HepG2 (cell line): ENCODE measurements at regions not wholly inside any gene's neighbourhood (a gene's known extent, or its start where the extent isn't known, plus 50 kb on each side); places are given as distances from the start of the nearest gene placed in this dataset.

Experiments
- ATAC-seq: fragments of 200-7000 bp; cut with Tn5 transposase; 3 replicates; pipeline ENCODE4 v1.9.1; 2020; ENCODE audit warnings: mild to moderate bottlenecking, moderate library complexity
- BruUV-seq: library from RNA; stranded (reverse); fragments of 400-500 nt; replicated peaks from 2 replicates; lab custom pipeline; 2021; lab: Mats Ljungman, UMichigan
- CTCF ChIA-PET: fragments of 300-600 bp; formaldehyde crosslinking; extraction: SDS; loops from one replicate; lab custom pipeline; 2021; ENCODE audit warnings: low total read pairs, inconsistent platforms, low intra/inter-chr PET ratio; lab: Yijun Ruan, JAX
- POLR2A ChIA-PET: fragments of 350-600 bp; sonication (Branson Sonifier 250); formaldehyde crosslinking; loops from one replicate; lab custom pipeline; 2020; ENCODE audit warnings: antibody characterized with exemption, inconsistent platforms; lab: Yijun Ruan, JAX
- DNase-seq: peaks from one replicate; pipeline ENCODE4 v3.0.0-alpha.2; 2015; ENCODE audit warnings: low spot score
- FAIRE-seq: peaks from 3 replicates; lab custom pipeline; 2011; peaks lifted over from hg19 to GRCh38; lab: Jason Lieb, UNC
- H2AFZ ChIP-seq: one replicate; pipeline ENCODE4 v1.6.1; 2011; ENCODE audit warnings: low read length, inconsistent platforms
- H3K27ac ChIP-seq: fragments of 300-600 bp; 3 replicates; pipeline ENCODE4 v1.8.0; 2011; ENCODE audit warnings: mixed run types, mild to moderate bottlenecking, mixed read lengths, low read length, inconsistent platforms; ENCODE audit not compliant: insufficient read depth; ENCODE audit errors: extremely low read length
- H3K27me3 ChIP-seq, 2 experiments: fragments of 200-600 bp in 1 of 2; 2 replicates in 1 of 2; 3 replicates in 1 of 2; pipeline versions ENCODE4 v1.6.0 to v1.8.0; 2011; ENCODE audit warnings: low read length in 2 of 2, mild to moderate bottlenecking in 2 of 2, moderate library complexity in 2 of 2, inconsistent platforms in 1 of 2; ENCODE audit not compliant: insufficient read depth in 2 of 2, control insufficient read depth in 1 of 2
- H3K36me3 ChIP-seq, 2 experiments: fragments of 200-600 bp in 1 of 2; replicated peaks in 1 of 2; 2 replicates in 1 of 2; 3 replicates in 1 of 2; pipeline versions ENCODE4 v1.5.1 to v1.8.0; 2011; ENCODE audit warnings: low read length in 2 of 2, inconsistent platforms in 1 of 2; ENCODE audit not compliant: insufficient read depth in 2 of 2, control insufficient read depth in 1 of 2
- H3K4me1 ChIP-seq: 2 replicates; pipeline ENCODE4 v1.5.1; 2012; ENCODE audit warnings: low read length, inconsistent platforms; ENCODE audit not compliant: insufficient read depth
- H3K4me2 ChIP-seq: 2 replicates; pipeline ENCODE4 v1.6.0; 2011; ENCODE audit warnings: low read depth, low read length, inconsistent platforms
- H3K4me3 ChIP-seq, 3 experiments: fragments of 200-600 bp in 1 of 3; sonication (generic), shearing (Covaris generic) in 1 of 3; replicated peaks in 1 of 3; 2 replicates each; pipeline ENCODE4 v1.5.1; 2011 to 2016; ENCODE audit warnings: low read length in 3 of 3, inconsistent platforms in 2 of 3, low read depth in 2 of 3, mild to moderate bottlenecking in 2 of 3, control low read depth in 1 of 3, mixed read lengths in 1 of 3; ENCODE audit not compliant: insufficient read depth in 1 of 3
- H3K79me2 ChIP-seq: one replicate; pipeline ENCODE4 v1.6.1; 2011; ENCODE audit warnings: low read length, inconsistent platforms; ENCODE audit not compliant: insufficient read depth
- H3K9ac ChIP-seq: 2 replicates; pipeline ENCODE4 v1.6.0; 2011; ENCODE audit warnings: mild to moderate bottlenecking, low read depth, low read length, inconsistent platforms; ENCODE audit not compliant: insufficient read depth
- H3K9me3 ChIP-seq: 2 replicates; pipeline ENCODE4 v1.5.1; 2012; ENCODE audit warnings: mild to moderate bottlenecking, low read length
- H4K20me1 ChIP-seq: 2 replicates; pipeline ENCODE4 v1.6.0; 2011; ENCODE audit warnings: inconsistent platforms, mild to moderate bottlenecking, low read length, moderate library complexity; ENCODE audit not compliant: insufficient read depth
- FOXA1 ChIP-seq, 2 experiments: fragments of 450-650 bp in 1 of 2; sonication (generic) in 1 of 2; formaldehyde crosslinking in 1 of 2; IDR thresholded peaks; 2 replicates each; pipeline versions ENCODE4 v1.4.0 to v1.6.1; 2016 to 2020; ENCODE audit warnings: missing genetic modification reagents in 1 of 2
- FOXA3 ChIP-seq: IDR thresholded peaks from 2 replicates; pipeline ENCODE4 v1.6.1; 2016; ENCODE audit warnings: missing genetic modification reagents, missing compliant biosample characterization
- HNF4A ChIP-seq: sonication (generic); formaldehyde crosslinking; IDR thresholded peaks from 2 replicates; pipeline ENCODE4 v1.4.0; 2020; ENCODE audit warnings: missing genetic modification reagents
- HNRNPL ChIP-seq: fragments of 200-400 bp; formaldehyde crosslinking; IDR thresholded peaks from 2 replicates; pipeline ENCODE4 v1.6.1; 2017; ENCODE audit warnings: mild to moderate bottlenecking, low read depth, low read length
- NR2F6 ChIP-seq, 2 experiments: IDR thresholded peaks; 2 replicates each; pipeline ENCODE4 v1.6.1; 2016; ENCODE audit warnings: antibody characterized with exemption in 1 of 2, mild to moderate bottlenecking in 1 of 2
- PHF20 ChIP-seq: sonication (generic); formaldehyde crosslinking; IDR thresholded peaks from 2 replicates; pipeline ENCODE4 v1.5.0; 2020; ENCODE audit warnings: mild to moderate bottlenecking, missing genetic modification reagents
- RARA ChIP-seq: IDR thresholded peaks from 2 replicates; pipeline ENCODE4 v1.6.1; 2016; ENCODE audit warnings: missing genetic modification reagents, missing compliant biosample characterization
- USF2 ChIP-seq, 2 experiments: sonication (generic) in 1 of 2; formaldehyde crosslinking in 1 of 2; IDR thresholded peaks; 2 replicates each; pipeline versions ENCODE4 v1.5.1 to v1.6.1; 2011 to 2020; ENCODE audit warnings: borderline replicate concordance in 1 of 2, low read depth in 1 of 2, low read length in 1 of 2, mild to moderate bottlenecking in 1 of 2, missing genetic modification reagents in 1 of 2, moderate library complexity in 1 of 2
- WGBS: methylation state at CpG from one replicate; pipeline ENCODE4 v1.1.6; 2017; ENCODE audit warnings: low lambda C conversion rate; 5-methylcytosine and 5-hydroxymethylcytosine counted together
- in situ Hi-C: cut with HindIII; loops from 2 replicates; pipeline ENCODE4 v1.10.0; 2017; ENCODE audit warnings: low pct_unique_long_range_greater_than_20kb; ENCODE audit not compliant: extremely low pct_ligation_motif_present
- intact Hi-C: fragments of 100-400 bp; cut with micrococcal nuclease; formaldehyde crosslinking; loops from one replicate; pipeline ENCODE4 v1.10.0; 2022; ENCODE audit not compliant: unreplicated experiment

DNA sequence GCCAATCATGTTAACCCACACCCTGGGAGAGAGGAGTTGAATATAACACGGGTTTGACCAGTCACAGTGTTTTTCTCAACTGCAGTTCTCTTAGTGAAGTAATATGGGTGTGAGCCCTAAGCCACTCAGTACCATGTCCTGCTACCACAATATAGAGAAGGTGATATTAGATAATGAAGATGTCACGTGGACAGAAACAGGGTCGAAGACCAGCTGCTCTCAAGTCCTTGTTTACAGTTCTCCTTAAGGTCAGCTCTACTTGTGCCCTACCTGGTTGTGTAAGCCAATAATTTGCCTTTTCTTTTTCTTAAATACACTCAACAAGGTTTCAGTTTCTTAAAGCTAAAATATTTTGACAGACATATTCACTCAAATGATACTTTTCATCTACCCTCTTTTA is 128.3 kb upstream of the POT1 start:
- no peak for FAIRE-seq
- in situ Hi-C loops: loop anchor here (5.0 kb wide), 1 partner anchor 614 kb away; no protein-coding TSS in a partner anchor

More for the DNA sequence above, 128.3 kb upstream of the POT1 start:
- DNase-seq: peak; percentile 13
- ChIA-PET CTCF (no interaction called here), POLR2A (no interaction called here)
- no peak overlapping the region for H3K4me3 ChIP-seq
- WGBS: 5% methylated on average over 3 of the region's 3 CpGs
- peaks cover 6% of the 10 kb centered on the region; the same call in 1 of the 2 replicates for H3K4me1 ChIP-seq
- H3K9ac ChIP-seq: no peak overlapping the region
- peak; percentile 75 for ATAC-seq
- no peaks in the 10 kb centered on the region for H3K36me3 ChIP-seq
- intact Hi-C loops: no loop called here
- no peak overlapping the region for H2AFZ ChIP-seq
- H3K4me2 ChIP-seq: peak overlapping the region; percentile 12; the same call in 1 of the 2 replicates
- TF ChIP-seq HNF4A (CRISPR knock-in tag): peak; percentile 44
- TF ChIP-seq HNRNPL: no peak
- 0 out of 2 replicates have a peak, but pooled peaks have one; percentile 30 for TF ChIP-seq NR2F6 (IDR thresholded peaks at IDR 0.05)
- no peak for TF ChIP-seq NR2F6 (CRISPR knock-in tag; IDR thresholded peaks at IDR 0.05)
- TF ChIP-seq USF2 (IDR thresholded peaks at IDR 0.05; ENCODE audit: low read depth, low read length): 0 out of 2 replicates have a peak, but pooled peaks have one; percentile 5
- TF ChIP-seq USF2 (CRISPR knock-in tag; IDR thresholded peaks at IDR 0.05; ENCODE audit: borderline replicate concordance): peak; percentile 57; the same call in 1 of the 2 replicates
- TF ChIP-seq PHF20 (CRISPR knock-in tag): no peak
- peak; percentile 25; the same call in 1 of the 2 replicates for TF ChIP-seq RARA (CRISPR knock-in tag)
- TF ChIP-seq FOXA1 (IDR thresholded peaks at IDR 0.05): no peak
- TF ChIP-seq FOXA1 (CRISPR knock-in tag; IDR thresholded peaks at IDR 0.05): 0 out of 2 replicates have a peak, but pooled peaks have one; percentile 24
- peak; percentile 34; the same call in 1 of the 2 replicates for TF ChIP-seq FOXA3 (CRISPR knock-in tag)
- H4K20me1 ChIP-seq: no peaks in the 10 kb centered on the region
- no peaks in the 10 kb centered on the region for H3K79me2 ChIP-seq
- H3K27me3 ChIP-seq: no peaks in the 10 kb centered on the region
- BruUV-seq: no TSS peak
- H3K27ac ChIP-seq: no peak overlapping the region
- H3K9me3 ChIP-seq: no peaks in the 10 kb centered on the region
